GM12801 (cell line): ENCODE measurements at regions not wholly inside any gene's neighbourhood (a gene's known extent, or its start where the extent isn't known, plus 50 kb on each side); places are given as distances from the start of the nearest gene placed in this dataset.

Experiments
- CTCF ChIP-seq: IDR thresholded peaks from one replicate; pipeline ENCODE4 v1.5.1; 2011; ENCODE audit warnings: control low read depth; ENCODE audit not compliant: insufficient read length; ENCODE audit errors: extremely low read depth

- TF ChIP-seq CTCF = no peak
Measured at GRCh38 chr15:39504808-39505207, 76.1 kb upstream of the THBS1 start.

- TF ChIP-seq CTCF = no peak
Measured at GRCh38 chr15:39506146-39506545, 74.7 kb upstream of the THBS1 start.

- no peak for TF ChIP-seq CTCF
Measured at GRCh38 chr15:39508536-39508935, 72.3 kb upstream of the THBS1 start.

- TF ChIP-seq CTCF = no peak
Measured at GRCh38 chr15:39510001-39510701, 70.7 kb upstream of the THBS1 start.

- no peak for TF ChIP-seq CTCF
Measured at GRCh38 chr15:39511000-39511915, 69.6 kb upstream of the THBS1 start.

GRCh38 chr15:39511916-39512260 is 69.0 kb upstream of the THBS1 start:
- TF ChIP-seq CTCF = no peak

- no peak for TF ChIP-seq CTCF
Measured at GRCh38 chr15:39512643-39513042, 68.2 kb upstream of the THBS1 start.
